ENCODE measurements at regions not wholly inside any gene's neighbourhood (a gene's known extent, or its start where the extent isn't known, plus 50 kb on each side); places are given as distances from the start of the nearest gene placed in this dataset.

DNA sequence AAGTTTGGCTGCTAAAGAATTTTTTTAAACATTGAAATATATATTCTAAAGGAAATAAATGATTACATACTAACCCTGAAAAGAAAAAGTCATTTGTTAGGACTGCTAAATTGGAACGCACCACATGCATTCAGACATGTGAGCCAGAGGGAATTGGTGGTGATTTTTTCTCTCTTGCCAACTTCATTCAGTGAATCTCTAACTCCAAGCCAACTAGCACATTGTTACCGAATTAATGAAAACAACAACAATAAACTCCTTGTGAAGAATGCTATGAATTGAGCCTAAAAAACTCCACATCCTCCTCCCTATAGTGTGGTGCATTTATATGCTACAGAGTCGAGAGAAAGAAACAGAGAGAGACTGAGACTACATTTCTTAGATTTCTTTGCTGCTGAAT lies 135.5 kb upstream of the CACNA2D1 start:
- no peak for TF ChIP-seq JUN (CRISPR knock-in tag; IDR thresholded peaks at IDR 0.05)
- TF ChIP-seq CTCF (IDR thresholded peaks at IDR 0.05) = no peak
- no peak for TF ChIP-seq CREB1 (CRISPR knock-in tag; IDR thresholded peaks at IDR 0.05)
- TF ChIP-seq USF1 (CRISPR knock-in tag; IDR thresholded peaks at IDR 0.05) = no peak
